Activated CD4-positive, alpha-beta memory T cell treated with anti-CD3 and anti-CD28 coated beads for 36 hours (primary cell): ENCODE measurements at regions not wholly inside any gene's neighbourhood (a gene's known extent, or its start where the extent isn't known, plus 50 kb on each side); places are given as distances from the start of the nearest gene placed in this dataset.

ENCODE experiments used
- CTCF ChIA-PET: fragments of 350-600 bp; sonication (Branson Sonifier 250); formaldehyde crosslinking; loops from one replicate; lab custom pipeline; 2021; ENCODE audit warnings: antibody characterized with exemption, inconsistent platforms; lab: Charles Lee
- POLR2A ChIA-PET: fragments of 350-600 bp; sonication (Branson Sonifier 250); formaldehyde crosslinking; loops from one replicate; lab custom pipeline; 2021; ENCODE audit warnings: antibody characterized with exemption; lab: Charles Lee
- DNase-seq: peaks from one replicate; pipeline ENCODE4 v3.0.0-alpha.2; 2020
- H3K27ac Mint-ChIP-seq: one replicate; pipeline ENCODE4 v1.8.0; 2021; ENCODE audit warnings: mixed read lengths
- H3K27me3 Mint-ChIP-seq: one replicate; pipeline ENCODE4 v1.8.0; 2021; ENCODE audit warnings: mixed read lengths
- H3K36me3 Mint-ChIP-seq: one replicate; pipeline ENCODE4 v1.8.0; 2021; ENCODE audit warnings: mixed read lengths
- H3K4me1 Mint-ChIP-seq: one replicate; pipeline ENCODE4 v1.8.0; 2021; ENCODE audit warnings: low read depth, mixed read lengths
- H3K4me3 Mint-ChIP-seq: one replicate; pipeline ENCODE4 v1.8.0; 2021; ENCODE audit warnings: mild to moderate bottlenecking, mixed read lengths
- H3K9me3 Mint-ChIP-seq: one replicate; pipeline ENCODE4 v1.8.0; 2021; ENCODE audit warnings: mixed read lengths
- intact Hi-C: fragments of 100-400 bp; cut with micrococcal nuclease; formaldehyde crosslinking; loops from one replicate; pipeline ENCODE4 v1.15.1; 2023

- DNase-seq: no peak
- Mint-ChIP-seq H3K4me1 (peaks cover 6% of the 10 kb centered on the region), H3K27ac (no peak overlapping the region), H3K9me3 (no peaks in the 10 kb centered on the region), H3K4me3 (no peak overlapping the region), H3K36me3 (no peaks in the 10 kb centered on the region), H3K27me3 (no peaks in the 10 kb centered on the region)
- intact Hi-C loops: no loop called here
- POLR2A ChIA-PET: no interaction called here
- CTCF ChIA-PET: interaction anchor here (0.5 kb wide), 1 partner anchor 792 kb away, joined by 3 read pairs; no protein-coding TSS in a partner anchor
Measured at GRCh38 chrX:39941332-39941920, 156.3 kb downstream of the BCOR start.

- Mint-ChIP-seq H3K36me3 (no peaks in the 10 kb centered on the region), H3K4me3 (no peak overlapping the region), H3K9me3 (no peaks in the 10 kb centered on the region), H3K27ac (no peak overlapping the region), H3K27me3 (no peaks in the 10 kb centered on the region), H3K4me1 (no peaks in the 10 kb centered on the region)
- CTCF ChIA-PET: no interaction called here
- intact Hi-C loops: no loop called here
- no peak for DNase-seq
- POLR2A ChIA-PET: no interaction called here
Measured at GRCh38 chrX:39944416-39944815, 153.3 kb downstream of the BCOR start.

- Mint-ChIP-seq H3K27me3 (no peaks in the 10 kb centered on the region), H3K36me3 (no peaks in the 10 kb centered on the region), H3K27ac (no peak overlapping the region), H3K9me3 (no peaks in the 10 kb centered on the region), H3K4me1 (no peaks in the 10 kb centered on the region), H3K4me3 (no peak overlapping the region)
- ChIA-PET POLR2A (no interaction called here), CTCF (no interaction called here)
- no peak for DNase-seq
- intact Hi-C loops: no loop called here
Measured at GRCh38 chrX:39945709-39946108, 152.0 kb downstream of the BCOR start.

GRCh38 chrX:39946822-39947221 lies 150.9 kb downstream of the BCOR start:
- no peak for DNase-seq
- Mint-ChIP-seq H3K27ac (no peak overlapping the region), H3K4me3 (no peak overlapping the region), H3K36me3 (no peaks in the 10 kb centered on the region), H3K9me3 (no peaks in the 10 kb centered on the region), H3K4me1 (no peaks in the 10 kb centered on the region), H3K27me3 (no peaks in the 10 kb centered on the region)
- ChIA-PET POLR2A (no interaction called here), CTCF (no interaction called here)
- intact Hi-C loops: no loop called here

- Mint-ChIP-seq H3K36me3 (no peaks in the 10 kb centered on the region), H3K27ac (no peak overlapping the region), H3K4me1 (no peaks in the 10 kb centered on the region), H3K4me3 (no peak overlapping the region), H3K27me3 (no peaks in the 10 kb centered on the region), H3K9me3 (no peaks in the 10 kb centered on the region)
- POLR2A ChIA-PET: no interaction called here
- intact Hi-C loops: no loop called here
- CTCF ChIA-PET: no interaction called here
- DNase-seq: no peak
Measured at GRCh38 chrX:39948582-39948981, 149.2 kb downstream of the BCOR start.

- Mint-ChIP-seq H3K27ac (no peak overlapping the region), H3K4me3 (no peak overlapping the region), H3K36me3 (no peaks in the 10 kb centered on the region), H3K9me3 (no peaks in the 10 kb centered on the region), H3K4me1 (peaks cover 1% of the 10 kb centered on the region), H3K27me3 (no peaks in the 10 kb centered on the region)
- DNase-seq: no peak
- ChIA-PET CTCF (interaction anchor here (1.6 kb wide), 1 partner anchor 127 kb away, joined by 3 read pairs; no protein-coding TSS in a partner anchor), POLR2A (no interaction called here)
- intact Hi-C loops: no loop called here
Measured at GRCh38 chrX:39950018-39950688, 147.6 kb downstream of the BCOR start.

GRCh38 chrX:39952989-39953388 lies 144.8 kb downstream of the BCOR start:
- Mint-ChIP-seq H3K27ac (no peak overlapping the region), H3K4me1 (peaks cover 6% of the 10 kb centered on the region), H3K36me3 (no peaks in the 10 kb centered on the region), H3K4me3 (no peak overlapping the region), H3K27me3 (no peaks in the 10 kb centered on the region), H3K9me3 (no peaks in the 10 kb centered on the region)
- POLR2A ChIA-PET: no interaction called here
- no peak for DNase-seq
- CTCF ChIA-PET: no interaction called here
- intact Hi-C loops: no loop called here

GRCh38 chrX:39953879-39954278 lies 143.9 kb downstream of the BCOR start:
- ChIA-PET POLR2A (no interaction called here), CTCF (no interaction called here)
- peaks cover 6% of the 10 kb centered on the region for H3K4me1 Mint-ChIP-seq
- intact Hi-C loops: no loop called here
- no peaks in the 10 kb centered on the region for H3K9me3 Mint-ChIP-seq
- H3K27me3 Mint-ChIP-seq: no peaks in the 10 kb centered on the region
- DNase-seq: no peak
- no peak overlapping the region for H3K4me3 Mint-ChIP-seq
- H3K36me3 Mint-ChIP-seq: no peaks in the 10 kb centered on the region
- no peak overlapping the region for H3K27ac Mint-ChIP-seq

GRCh38 chrX:39954851-39955250 lies 142.9 kb downstream of the BCOR start:
- peaks cover 6% of the 10 kb centered on the region for H3K4me1 Mint-ChIP-seq
- ChIA-PET POLR2A (no interaction called here), CTCF (no interaction called here)
- H3K36me3 Mint-ChIP-seq: no peaks in the 10 kb centered on the region
- no peaks in the 10 kb centered on the region for H3K27me3 Mint-ChIP-seq
- intact Hi-C loops: no loop called here
- no peaks in the 10 kb centered on the region for H3K9me3 Mint-ChIP-seq
- H3K27ac Mint-ChIP-seq: no peak overlapping the region
- H3K4me3 Mint-ChIP-seq: no peak overlapping the region
- DNase-seq: no peak

GRCh38 chrX:39955625-39956024 lies 142.1 kb downstream of the BCOR start:
- H3K4me1 Mint-ChIP-seq: peaks cover 6% of the 10 kb centered on the region
- H3K27me3 Mint-ChIP-seq: no peaks in the 10 kb centered on the region
- H3K36me3 Mint-ChIP-seq: no peaks in the 10 kb centered on the region
- POLR2A ChIA-PET: no interaction called here
- no peak overlapping the region for H3K27ac Mint-ChIP-seq
- H3K4me3 Mint-ChIP-seq: no peak overlapping the region
- CTCF ChIA-PET: no interaction called here
- intact Hi-C loops: no loop called here
- no peak for DNase-seq
- no peaks in the 10 kb centered on the region for H3K9me3 Mint-ChIP-seq

GRCh38 chrX:39956803-39957394 lies 140.9 kb downstream of the BCOR start:
- Mint-ChIP-seq H3K9me3 (no peaks in the 10 kb centered on the region), H3K27ac (no peak overlapping the region), H3K27me3 (no peaks in the 10 kb centered on the region), H3K4me1 (peaks cover 6% of the 10 kb centered on the region), H3K36me3 (no peaks in the 10 kb centered on the region), H3K4me3 (no peak overlapping the region)
- CTCF ChIA-PET: no interaction called here
- intact Hi-C loops: no loop called here
- no peak for DNase-seq
- POLR2A ChIA-PET: no interaction called here

- ChIA-PET POLR2A (no interaction called here), CTCF (no interaction called here)
- H3K36me3 Mint-ChIP-seq: no peaks in the 10 kb centered on the region
- peaks cover 6% of the 10 kb centered on the region for H3K4me1 Mint-ChIP-seq
- H3K9me3 Mint-ChIP-seq: no peaks in the 10 kb centered on the region
- no peak overlapping the region for H3K27ac Mint-ChIP-seq
- H3K27me3 Mint-ChIP-seq: no peaks in the 10 kb centered on the region
- intact Hi-C loops: no loop called here
- no peak for DNase-seq
- H3K4me3 Mint-ChIP-seq: no peak overlapping the region
Measured at GRCh38 chrX:39957816-39958566, 139.8 kb downstream of the BCOR start.
